NT2/D1 (cell line): ENCODE measurements at regions not wholly inside any gene's neighbourhood (a gene's known extent, or its start where the extent isn't known, plus 50 kb on each side); places are given as distances from the start of the nearest gene placed in this dataset.

Experiments used
- YY1 ChIP-seq: IDR thresholded peaks from 2 replicates; pipeline ENCODE4 v1.6.1; 2011; ENCODE audit not compliant: insufficient read length, insufficient read depth
- ZNF274 ChIP-seq: IDR thresholded peaks from 2 replicates; pipeline ENCODE4 v1.6.1; 2011; ENCODE audit warnings: mild to moderate bottlenecking, low read depth, low read length

DNA sequence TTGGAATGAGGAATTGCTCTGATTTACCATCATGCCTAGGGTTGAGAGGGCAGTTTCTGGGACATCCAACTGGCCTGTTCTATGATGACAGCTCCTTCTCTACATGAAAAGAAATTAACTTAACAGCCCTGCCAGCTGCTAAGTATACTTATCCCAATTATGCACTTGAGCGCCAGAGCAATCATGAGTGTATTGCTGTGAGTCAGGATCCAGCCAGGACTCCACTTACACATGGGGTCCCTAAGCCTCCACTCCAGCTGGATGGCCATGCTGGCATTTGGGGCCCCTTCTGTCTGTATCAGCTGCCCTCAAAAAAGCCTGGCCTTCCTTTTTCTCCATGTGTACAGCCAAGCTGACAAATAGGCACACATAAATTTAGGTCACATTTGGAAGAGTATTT, 481.9 kb downstream of the TMX3 start:
- TF ChIP-seq ZNF274 (no peak), YY1 (no peak)
